Activated CD4-positive, alpha-beta memory T cell treated with anti-CD3 and anti-CD28 coated beads, Interleukin-2, amount 10 ng/mL, durations not matched to agents 7 days and 5 days (primary cell): ENCODE measurements at regions not wholly inside any gene's neighbourhood (a gene's known extent, or its start where the extent isn't known, plus 50 kb on each side); places are given as distances from the start of the nearest gene placed in this dataset.

Experiments
- CTCF ChIA-PET: fragments of 350-600 bp; sonication (Branson Sonifier 250); formaldehyde crosslinking; loops from one replicate; lab custom pipeline; 2021; ENCODE audit warnings: antibody characterized with exemption, inconsistent platforms; lab: Charles Lee
- POLR2A ChIA-PET: fragments of 350-600 bp; sonication (Branson Sonifier 250); formaldehyde crosslinking; loops from one replicate; lab custom pipeline; 2021; ENCODE audit warnings: antibody characterized with exemption; lab: Charles Lee
- DNase-seq: peaks from one replicate; pipeline ENCODE4 v3.0.0-alpha.2; 2020
- H3K27ac Mint-ChIP-seq: one replicate; pipeline ENCODE4 v1.8.0; 2021; ENCODE audit warnings: mild to moderate bottlenecking, mixed read lengths
- H3K27me3 Mint-ChIP-seq: one replicate; pipeline ENCODE4 v1.8.0; 2021; ENCODE audit warnings: mixed read lengths
- H3K36me3 Mint-ChIP-seq: one replicate; pipeline ENCODE4 v1.8.0; 2021; ENCODE audit warnings: low read depth, mixed read lengths
- H3K4me1 Mint-ChIP-seq: one replicate; pipeline ENCODE4 v1.8.0; 2021; ENCODE audit warnings: mixed read lengths
- H3K4me3 Mint-ChIP-seq: one replicate; pipeline ENCODE4 v1.8.0; 2021; ENCODE audit warnings: mild to moderate bottlenecking, mixed read lengths
- H3K9me3 Mint-ChIP-seq: one replicate; pipeline ENCODE4 v1.8.0; 2021; ENCODE audit warnings: mixed read lengths

DNA sequence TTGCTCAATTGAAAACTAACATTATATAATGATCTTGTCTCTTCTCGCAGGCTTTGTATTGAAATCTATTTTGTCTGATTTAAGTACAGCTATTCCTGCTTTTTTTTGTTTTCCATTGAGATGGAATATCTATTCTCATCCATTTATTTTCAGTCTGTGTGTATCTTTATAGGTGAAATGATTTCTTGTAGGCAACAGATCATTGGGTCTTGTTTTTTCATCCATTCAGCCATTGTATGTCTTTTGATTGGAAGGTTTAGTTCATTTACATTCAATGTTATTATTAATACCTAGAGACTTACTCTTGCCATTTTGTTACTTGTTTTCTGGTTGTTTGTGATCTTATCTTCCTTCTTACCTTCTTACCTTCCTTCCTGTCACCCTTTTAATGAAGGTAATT is 77.8 kb upstream of the TRPC6 start:
- no peak for DNase-seq
- peaks cover 7% of the 10 kb centered on the region for H3K9me3 Mint-ChIP-seq
- ChIA-PET CTCF (no interaction called here), POLR2A (no interaction called here)
- no peak overlapping the region for H3K27ac Mint-ChIP-seq
- H3K36me3 Mint-ChIP-seq, result no peaks in the 10 kb centered on the region
- no peaks in the 10 kb centered on the region for H3K27me3 Mint-ChIP-seq
- no peak overlapping the region for H3K4me3 Mint-ChIP-seq
- no peaks in the 10 kb centered on the region for H3K4me1 Mint-ChIP-seq
